GM21515 (cell line): ENCODE measurements at regions not wholly inside any gene's neighbourhood (a gene's known extent, or its start where the extent isn't known, plus 50 kb on each side); places are given as distances from the start of the nearest gene placed in this dataset.

Source experiments
- ATAC-seq: cut with Tn5 transposase; IDR thresholded peaks from one replicate; pipeline ENCODE4 v1.9.1; 2021; ENCODE audit not compliant: unreplicated experiment

DNA sequence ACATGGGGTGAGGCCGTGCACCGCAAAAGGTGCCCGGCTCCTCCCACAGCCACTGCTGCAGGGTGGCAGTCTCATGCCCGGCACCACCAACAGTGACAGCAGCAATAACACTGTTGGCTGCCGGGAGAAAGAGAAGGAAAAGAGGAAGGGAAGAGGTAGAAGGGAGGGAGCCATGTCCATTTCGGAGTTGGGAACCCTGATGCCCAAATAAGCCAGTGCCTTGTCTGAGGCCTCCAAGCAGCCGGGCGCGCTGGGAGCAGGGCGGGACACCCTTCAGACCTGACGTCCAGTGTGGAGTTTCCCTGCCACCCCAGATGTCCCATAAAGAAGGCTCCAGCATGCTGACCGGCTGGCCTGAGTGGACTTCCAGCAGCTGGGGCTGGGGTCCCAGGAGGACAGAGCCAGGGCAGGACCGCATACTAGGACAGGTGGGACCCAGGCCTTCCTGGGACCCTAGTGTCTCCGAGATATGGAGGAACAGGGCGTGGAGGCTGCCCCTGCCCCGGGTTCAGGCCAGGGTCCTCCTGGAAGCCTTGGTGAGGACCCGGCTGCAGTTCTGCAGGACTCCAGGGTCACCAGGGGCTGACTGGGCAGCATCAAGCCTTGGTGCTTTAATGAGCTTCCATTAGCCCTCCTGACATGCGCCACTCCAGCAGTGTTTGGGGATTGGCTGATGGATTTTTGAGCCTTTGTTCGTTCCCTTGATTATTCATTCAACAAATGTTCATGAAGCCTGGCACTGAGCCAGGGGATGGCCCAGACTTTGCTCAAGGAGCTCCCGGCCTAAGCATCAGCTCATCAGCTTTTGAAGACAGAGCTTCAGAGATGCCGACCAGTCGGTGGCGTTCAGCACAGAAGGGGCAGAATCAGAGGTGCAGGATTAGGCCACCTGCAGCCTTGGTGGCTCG lies 223.6 kb upstream of the CIBAR2 start:
- ATAC-seq = no peak

DNA sequence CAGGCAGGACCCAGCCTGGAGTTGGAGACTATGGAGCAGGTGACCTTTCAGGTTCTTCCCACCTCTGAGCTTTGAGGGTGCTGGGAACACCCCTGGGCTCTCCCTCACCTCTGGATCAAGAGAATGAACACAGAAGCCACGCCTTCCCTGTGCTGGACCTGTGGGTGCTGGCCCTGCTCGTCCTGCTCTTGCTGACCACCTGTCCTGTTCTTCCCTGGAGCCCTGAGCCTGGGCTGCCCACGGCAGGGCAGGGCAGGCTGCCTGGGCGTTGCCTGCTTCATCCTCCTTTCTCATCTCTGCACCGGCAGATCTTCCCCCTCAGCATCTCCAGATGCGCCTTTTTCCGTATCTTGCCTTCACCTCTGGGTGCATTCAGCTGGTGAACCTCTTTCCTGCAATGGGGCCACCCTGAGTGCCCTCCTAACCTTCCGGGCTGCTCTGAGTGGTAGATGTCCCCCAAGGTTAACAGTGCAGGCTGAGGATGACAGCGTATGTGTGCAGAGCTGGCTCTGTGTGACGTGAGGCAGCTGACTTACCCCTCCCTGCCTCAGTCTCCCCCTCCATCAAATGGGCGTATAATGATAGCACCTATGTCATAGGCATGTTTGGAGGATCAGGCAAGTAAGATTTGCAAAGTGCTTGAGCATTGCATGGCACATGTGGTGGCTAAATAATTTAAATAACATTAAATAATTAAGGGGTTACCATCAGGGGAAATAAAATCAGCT lies 225.8 kb upstream of the CIBAR2 start:
- ATAC-seq = no peak

DNA sequence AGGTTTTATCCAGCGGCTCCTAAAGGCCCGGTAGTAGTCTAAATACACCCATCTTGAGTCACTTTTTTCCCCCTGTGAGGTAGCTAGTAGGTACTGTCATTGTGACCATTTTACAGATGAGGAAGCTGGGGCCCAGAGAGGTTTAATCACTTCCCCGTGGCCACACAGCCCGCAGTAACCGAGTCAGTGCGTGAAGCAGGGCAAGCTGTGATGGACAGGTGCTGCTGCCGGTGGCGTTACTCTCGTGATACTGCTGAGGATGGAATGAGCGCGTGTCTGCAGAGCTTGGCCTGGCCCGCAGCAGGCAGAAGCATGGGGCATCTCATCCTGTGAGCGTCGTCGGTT lies 226.3 kb upstream of the CIBAR2 start:
- ATAC-seq = no peak

DNA sequence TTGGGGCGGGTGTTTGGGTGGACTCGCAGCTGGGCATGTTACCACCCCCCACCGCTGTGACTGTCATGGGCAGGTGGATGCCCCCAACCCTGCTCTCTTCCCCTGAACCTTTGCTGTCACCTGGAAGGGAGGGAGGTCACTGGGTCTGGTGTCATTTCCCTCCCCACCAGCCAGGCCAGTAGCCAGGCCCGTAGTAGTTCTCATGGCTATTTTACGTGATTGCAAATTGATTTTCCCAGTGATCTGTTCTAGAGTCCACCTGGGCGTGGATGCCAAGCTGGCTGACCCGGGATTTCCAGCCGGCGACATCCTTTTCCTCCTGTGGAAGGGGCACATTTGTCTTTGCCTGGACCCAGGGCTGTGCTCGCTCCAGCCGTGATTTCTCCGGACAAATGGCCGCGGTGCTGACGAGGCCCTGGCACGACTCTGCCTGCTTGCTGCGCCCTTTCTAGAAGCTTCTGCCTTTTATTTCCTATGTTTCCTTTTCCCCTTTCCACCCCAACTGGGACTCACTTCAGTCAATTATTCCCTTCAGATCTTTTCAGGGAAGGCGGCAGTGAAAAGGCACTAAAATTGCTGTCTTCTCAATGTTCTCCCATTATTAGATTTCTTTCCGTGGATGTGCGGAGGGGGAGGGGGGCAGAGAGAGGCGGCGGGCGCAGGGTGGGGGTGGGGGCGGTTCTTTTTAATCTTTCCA lies 226.9 kb upstream of the CIBAR2 start:
- no peak for ATAC-seq

DNA sequence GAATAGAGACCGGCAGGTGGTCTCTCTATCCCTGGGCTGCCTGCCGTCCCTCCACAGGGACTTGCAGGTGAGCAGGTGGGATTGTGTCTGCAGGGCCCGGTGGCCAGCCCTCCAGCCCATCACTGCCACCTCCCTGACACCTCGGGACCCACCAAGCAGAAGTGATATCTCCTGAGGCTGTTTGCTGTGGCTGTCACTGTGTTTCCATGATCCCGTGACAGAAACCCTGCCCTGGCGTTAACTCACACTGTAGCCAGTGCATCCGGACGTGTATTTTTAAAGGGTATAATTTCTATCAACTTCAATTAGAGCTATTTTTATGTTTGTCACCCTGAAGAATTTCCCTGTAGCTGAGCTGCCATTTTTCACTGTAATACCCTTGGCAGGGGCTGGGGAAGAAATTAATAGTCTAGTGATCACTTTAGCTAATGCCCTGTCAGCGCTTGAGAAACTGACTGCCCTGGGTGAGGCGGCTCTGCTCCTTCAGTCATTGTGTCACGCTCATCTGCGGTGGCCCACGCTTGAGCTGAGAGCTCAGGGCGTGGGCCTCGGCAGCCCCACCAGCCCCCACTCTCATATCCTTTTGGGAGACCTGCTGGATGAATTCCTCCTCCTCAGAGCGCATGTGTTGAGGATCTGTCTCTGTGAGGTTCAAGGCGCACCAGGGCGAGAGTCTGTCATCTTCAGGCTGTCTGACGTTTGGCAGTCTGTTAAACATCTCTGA lies 229.9 kb upstream of the CIBAR2 start:
- ATAC-seq = no peak

DNA sequence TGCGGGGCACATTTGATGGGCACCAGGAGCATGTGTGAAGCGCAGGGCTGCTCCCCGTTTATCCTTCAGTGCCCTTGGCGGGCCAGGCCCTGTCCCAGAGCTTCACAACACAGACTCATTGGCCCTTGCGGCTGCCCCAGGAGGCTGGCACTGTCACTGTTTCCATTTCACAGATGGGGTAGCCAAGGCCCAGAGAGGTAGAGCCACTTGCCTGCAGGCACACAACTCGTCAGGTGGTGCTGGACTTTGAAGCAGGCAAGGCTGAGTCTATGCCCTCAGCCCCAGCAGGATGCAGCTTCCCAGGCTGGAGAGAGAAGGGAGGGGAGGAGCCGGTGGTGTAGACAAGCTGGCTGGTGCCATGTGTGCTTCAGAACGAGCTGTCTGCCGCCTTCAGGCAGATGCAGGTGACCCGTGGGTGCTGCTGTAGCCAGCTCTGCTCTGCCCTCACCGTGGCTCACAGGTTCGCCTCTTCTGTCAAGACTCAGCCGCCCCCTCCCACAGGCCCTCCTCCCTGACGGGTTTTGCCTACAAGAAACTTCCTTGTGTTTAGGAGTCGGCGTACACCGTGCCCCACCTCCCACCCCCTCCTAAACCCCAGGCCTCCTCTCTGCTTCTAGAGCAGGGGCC lies 232.3 kb upstream of the CIBAR2 start:
- no peak for ATAC-seq

DNA sequence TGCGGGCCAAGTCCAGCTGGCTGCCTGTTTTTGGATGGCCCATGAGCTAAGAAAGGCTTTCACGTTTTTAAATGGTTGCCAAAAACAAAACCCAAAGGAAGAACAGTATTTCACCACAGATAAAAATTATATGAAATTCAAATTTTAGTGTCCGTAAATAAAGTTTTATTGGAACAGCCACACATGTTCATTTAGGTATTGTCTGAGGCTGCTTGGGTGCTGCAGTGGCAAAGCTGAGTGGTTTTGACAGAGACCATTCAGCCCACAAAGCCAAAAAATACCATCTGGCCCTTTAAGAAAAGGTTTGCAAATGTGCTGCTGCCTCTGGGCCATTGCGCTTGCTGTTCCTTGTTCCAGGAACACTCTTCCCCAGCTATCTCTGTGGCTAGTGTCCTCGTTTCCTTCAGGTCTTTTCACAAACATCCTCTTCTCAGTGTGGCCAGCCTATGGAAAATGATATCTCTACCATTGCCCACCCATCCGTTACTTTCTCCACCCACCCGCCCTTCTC lies 232.9 kb upstream of the CIBAR2 start:
- ATAC-seq = no peak

DNA sequence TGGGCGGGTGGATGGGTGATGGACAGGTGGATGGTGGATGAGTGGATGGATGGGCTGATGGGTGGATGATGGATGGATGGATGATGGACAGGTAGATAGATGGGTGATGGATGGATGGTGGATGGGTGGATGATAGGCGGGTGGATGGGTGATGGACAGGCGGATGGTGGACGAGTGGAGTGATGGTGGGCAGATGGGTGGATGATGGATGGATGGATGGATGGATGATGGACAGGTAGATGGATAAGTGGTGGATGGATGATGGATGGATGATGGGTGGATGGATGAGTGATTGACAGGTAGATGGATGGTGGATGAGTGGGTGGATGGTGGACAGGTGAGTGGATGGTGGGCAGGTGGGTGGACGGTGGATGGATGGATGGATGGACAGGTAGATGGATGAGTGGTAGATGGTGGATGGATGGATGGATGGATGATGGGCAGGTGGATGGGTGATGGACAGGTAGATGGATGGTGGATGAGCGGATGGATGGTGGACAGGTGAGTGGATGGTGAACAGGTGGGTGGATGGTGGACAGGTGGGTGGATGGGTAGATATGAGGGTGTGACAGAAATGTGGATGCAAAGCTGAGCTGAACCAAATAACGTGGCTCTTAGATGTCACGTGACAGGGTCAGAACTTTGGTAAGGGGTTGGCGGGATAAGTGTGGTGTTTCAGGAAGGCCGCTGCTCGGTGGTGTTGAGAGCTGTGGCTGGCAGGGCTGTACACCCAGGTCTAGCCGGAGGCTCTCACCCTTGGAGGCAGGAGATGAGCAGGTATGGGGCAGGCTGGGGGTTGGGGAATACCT lies 234.3 kb upstream of the CIBAR2 start:
- ATAC-seq = no peak

DNA sequence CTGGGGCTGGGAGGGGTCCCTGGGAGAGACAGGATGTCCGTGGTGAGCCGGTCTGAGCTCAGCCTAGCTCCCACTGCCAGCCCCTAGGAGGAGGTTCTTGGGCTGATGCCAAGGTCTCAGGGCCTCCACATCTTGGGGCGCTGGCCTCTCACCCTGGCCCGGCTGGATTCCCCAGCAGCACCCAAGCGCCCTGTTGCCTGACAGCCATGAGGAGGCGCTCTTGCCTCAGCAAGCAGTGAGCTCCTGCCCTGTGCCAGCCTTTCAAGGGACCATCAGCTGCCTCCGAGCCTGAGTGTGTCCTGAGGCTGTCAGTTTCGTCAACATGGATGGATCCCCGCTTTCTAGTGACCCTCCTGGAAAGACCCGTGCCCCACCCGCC lies 234.9 kb upstream of the CIBAR2 start:
- no peak for ATAC-seq

DNA sequence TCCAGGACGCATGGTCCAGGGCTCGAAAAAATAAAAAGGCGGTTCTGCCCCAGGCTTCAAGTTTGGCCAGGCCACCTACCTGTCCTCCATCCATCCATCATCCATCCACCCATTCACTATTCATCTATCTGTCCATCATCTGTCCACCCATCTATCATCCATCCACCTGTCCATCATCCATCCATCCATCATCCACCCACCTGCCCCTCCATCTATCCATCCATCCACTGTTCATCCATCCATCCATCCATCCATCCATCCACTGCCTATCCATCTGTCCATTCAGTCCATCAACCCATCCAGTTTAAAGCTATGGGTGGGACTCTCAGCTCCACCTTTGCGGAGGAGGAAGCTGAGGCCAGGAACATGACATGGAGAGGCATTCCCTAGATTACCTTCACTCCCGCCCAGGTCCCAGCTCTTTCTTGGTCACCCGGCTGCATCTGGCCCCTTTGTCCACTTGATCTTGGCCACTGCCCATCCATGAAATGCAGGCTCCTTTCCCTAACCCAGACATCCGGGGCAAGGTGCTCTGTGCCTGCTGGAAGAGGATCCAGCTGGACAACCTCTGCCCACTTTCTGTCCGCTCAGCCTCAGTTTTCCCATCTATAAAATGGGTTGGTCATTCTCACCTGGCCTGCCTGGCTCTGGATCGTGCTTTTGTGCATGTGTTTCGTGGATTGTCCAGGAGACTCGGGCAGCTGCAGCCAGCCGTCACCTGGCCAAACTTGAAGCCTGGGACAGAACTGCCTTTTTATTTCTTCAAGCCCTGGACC lies 236.0 kb upstream of the CIBAR2 start:
- no peak for ATAC-seq

DNA sequence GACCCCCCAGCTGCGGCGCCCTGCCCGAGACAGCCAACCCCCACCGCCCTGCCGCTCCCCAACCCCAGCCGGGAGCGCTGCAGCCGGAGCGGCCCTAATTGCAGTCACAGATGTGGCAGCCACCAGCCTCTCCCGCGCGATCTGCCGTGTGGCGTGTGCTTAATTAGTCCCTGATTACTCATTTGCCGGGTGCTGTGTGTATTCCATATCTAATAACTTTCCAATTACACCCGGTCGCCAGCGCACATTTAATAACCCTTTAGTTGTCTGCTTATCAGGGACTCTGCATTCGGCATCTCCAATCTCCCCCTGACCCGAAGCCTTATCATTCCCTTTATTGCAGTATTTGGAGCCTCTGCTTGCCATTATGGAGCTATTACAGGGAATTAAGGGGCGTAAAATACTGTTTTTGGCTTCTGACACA lies 236.7 kb upstream of the CIBAR2 start:
- no peak for ATAC-seq

DNA sequence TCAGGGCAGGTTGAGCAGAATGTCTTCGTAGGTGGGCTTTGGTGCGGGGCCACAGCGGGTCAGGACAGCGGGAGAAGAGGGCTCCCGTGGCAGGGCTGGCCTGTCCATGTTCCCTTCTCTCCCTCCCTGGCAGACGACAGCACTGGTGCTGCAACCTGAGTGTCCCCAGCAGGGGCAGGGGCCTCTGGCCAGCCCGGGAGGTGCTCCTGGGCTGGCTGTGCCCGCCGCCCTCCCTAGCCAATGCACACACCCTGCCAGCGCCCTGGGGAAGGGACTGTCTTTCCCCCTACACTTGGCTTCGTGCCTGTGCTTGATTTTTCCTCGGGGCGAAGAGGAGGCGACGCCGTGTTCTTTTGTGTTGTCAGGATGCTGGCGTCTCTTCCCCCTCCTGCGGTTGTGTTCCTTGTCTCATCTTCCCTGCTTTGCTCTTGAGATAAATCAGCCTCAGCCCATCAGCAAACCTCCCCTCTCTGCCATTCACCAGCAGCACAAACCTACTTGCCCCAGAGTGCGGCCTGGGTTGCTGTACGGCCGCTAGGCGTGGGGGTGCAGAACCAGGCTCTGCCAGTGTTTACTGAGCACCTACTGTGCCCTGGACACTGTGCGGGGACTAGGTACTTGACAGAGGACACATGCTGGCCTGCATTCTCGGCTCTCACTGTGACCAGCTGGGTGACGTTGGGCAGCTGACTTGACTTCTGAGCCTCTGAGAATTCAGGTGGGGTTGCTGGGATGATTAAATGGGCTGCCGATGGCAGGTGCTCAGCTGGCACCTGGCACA lies 237.3 kb upstream of the CIBAR2 start:
- no peak for ATAC-seq

DNA sequence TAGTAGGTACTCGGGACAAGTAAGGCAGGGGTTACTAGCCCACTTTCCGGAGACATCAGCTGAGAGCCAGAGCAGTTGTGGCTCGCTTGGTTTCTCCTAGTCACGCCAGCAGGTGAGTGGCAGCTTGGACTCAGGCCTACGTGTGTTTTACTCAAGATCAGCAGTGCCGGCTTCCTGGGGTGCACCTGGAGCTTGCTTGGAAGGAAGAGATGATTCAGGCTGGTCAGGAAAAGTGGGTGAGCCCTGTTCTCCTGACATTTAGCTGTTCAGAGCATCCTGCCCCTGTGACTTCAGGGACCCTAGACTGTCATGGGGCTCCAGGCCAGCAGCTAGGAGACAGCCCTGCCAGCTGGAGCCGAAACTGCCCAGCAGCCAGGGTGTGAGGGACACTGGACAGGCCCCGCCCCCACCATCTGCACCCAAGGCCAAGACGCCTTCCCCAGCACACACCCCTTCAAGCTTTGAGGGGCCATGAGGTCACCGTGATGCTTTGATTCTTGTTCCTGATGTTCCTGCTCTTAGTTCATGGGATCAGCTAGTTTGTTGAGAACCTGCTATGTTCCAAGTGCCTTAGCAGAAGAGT lies 238.0 kb upstream of the CIBAR2 start:
- no peak for ATAC-seq

DNA sequence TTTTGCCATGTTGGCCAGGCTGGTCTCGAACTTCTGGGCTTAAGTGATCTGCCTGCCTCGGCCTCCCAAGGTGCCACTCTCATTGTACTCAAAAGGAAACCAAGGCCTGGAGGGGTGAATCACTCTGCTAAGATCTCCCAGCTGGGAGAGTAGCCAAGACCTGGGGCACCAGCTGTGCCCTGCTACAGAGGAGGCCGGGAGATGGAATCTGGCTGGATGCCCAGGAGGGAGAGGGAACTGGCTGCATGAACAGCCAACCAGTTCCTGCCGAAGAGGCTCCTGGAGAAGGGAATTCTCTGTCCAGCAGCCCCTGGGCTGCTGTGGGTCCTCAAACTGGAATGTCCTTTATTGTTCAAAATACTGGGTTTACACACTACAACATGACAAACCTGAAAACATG lies 238.7 kb upstream of the CIBAR2 start:
- ATAC-seq = no peak

DNA sequence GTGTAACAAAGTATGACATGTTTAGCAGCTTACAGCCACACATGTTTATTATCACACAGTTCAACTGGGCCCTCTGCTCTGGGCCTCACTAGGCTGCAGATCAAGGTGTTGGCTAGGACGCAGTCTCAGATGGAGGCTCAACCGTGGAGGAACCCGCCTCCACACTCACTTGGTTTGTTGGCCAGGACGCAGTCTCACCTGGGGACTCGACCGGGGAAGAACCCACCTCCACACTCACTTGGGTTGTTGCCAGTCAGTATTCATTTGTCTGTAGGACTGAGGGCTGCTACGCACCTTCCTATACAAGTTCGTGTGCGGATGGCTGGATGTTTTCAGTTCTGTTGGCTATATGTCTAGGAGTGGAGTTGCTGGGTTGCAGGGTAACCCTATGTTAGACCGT lies 240.7 kb upstream of the CIBAR2 start:
- ATAC-seq = no peak

DNA sequence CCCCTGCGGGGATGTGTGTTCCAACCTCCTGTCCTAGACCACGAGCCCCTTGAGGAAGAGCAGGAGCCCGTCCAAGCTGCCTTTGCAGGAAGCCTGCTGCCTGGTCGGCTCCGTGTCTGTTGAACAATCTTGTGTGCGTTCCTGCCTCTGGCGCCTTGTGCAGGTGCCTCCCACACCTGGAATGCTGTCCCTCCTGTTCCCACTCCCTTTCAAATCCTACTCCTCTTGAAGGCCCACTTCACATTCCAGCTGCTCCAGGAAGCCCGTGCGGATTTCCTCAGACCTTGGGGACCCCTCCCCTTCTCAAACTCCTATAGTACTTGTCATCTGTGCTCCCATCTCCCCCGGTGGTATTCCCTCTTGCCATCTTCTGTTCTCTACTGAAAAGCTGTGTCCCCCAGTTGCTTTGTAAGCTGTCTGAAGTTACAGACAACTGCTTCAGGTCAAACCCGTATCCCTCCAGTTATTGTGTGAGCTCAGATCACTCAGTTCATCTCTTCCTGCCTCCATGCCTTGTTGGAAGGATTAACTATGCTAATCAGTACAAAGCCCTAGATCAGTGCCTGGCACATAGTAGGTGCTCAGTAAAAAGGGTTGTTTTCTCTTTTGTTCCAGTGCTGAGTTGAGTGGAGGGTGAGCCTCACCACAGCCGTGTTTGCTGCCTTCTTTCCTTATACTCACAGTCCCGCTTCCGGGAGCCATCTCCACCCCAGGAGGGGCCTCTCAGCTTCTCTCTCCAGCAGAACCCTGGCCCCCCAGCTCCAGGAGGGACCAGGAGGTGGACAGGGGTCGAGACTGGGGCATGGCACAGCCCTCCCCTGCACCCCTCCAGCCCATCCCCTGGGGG lies 241.8 kb upstream of the CIBAR2 start:
- no peak for ATAC-seq
